Tibial nerve (tissue), 4 donors: ENCODE measurements at regions not wholly inside any gene's neighbourhood (a gene's known extent, or its start where the extent isn't known, plus 50 kb on each side); places are given as distances from the start of the nearest gene placed in this dataset.
"Not testable (repeated sequence)": the region's sequence is repeated elsewhere in the genome, so short reads cannot be mapped to it uniquely, and the experiment has no call there.

Experiments used
- DNase-seq, 2 donors: peaks; one replicate each; pipeline ENCODE4 v3.0.0-alpha.2; 2019; ENCODE audit warnings: low spot score in 2 of 2
- H3K27ac ChIP-seq, 4 donors: fragments of 200-600 bp; sonication (generic) in 3 of 4; one replicate each; pipeline ENCODE4 v1.5.1; 2017 to 2019; ENCODE audit warnings: mild to moderate bottlenecking in 1 of 4
- H3K27me3 ChIP-seq, 2 donors: fragments of 200-600 bp; sonication (generic) in 1 of 2; one replicate each; pipeline versions ENCODE4 v1.5.1 to v1.6.0; 2017 to 2019
- H3K36me3 ChIP-seq, 3 donors: fragments of 200-600 bp; sonication (generic); one replicate each; pipeline ENCODE4 v1.5.1; 2018 to 2019
- H3K4me1 ChIP-seq, 4 donors: fragments of 200-600 bp; sonication (generic) in 3 of 4; one replicate each; pipeline ENCODE4 v1.5.1; 2017 to 2019
- H3K4me3 ChIP-seq, 4 donors: fragments of 200-600 bp; sonication (generic) in 3 of 4; one replicate each; pipeline ENCODE4 v1.5.1; 2017 to 2019; ENCODE audit warnings: mild to moderate bottlenecking in 1 of 4, moderate library complexity in 1 of 4
- H3K9me3 ChIP-seq, 4 donors: fragments of 200-600 bp; sonication (generic) in 3 of 4; one replicate each; pipeline ENCODE4 v1.5.1; 2017 to 2019
- EP300 ChIP-seq, 2 donors: sonication (generic); formaldehyde crosslinking; IDR thresholded peaks; one replicate each; pipeline ENCODE4 v1.6.1; 2017; ENCODE audit warnings: antibody characterized with exemption in 2 of 2, mild to moderate bottlenecking in 1 of 2
- POLR2A ChIP-seq, 2 donors: fragments of 450-650 bp; IDR thresholded peaks; one replicate each; pipeline ENCODE4 v1.6.1; 2017; ENCODE audit warnings: antibody characterized with exemption in 2 of 2, mild to moderate bottlenecking in 2 of 2, moderate library complexity in 2 of 2
- WGBS, 2 donors: methylation state at CpG; one replicate each; pipeline ENCODE4 v1.1.5; 2018; 5-methylcytosine and 5-hydroxymethylcytosine counted together
- TF ChIP-seq, protein P1 (sequence below), 5 experiments: fragments of 200-600 bp in 3 of 5; fragments of 450-650 bp in 2 of 5; sonication (generic) in 3 of 5; IDR thresholded peaks; one replicate each; pipeline ENCODE4 v1.5.1; 2016 to 2019; ENCODE audit warnings: antibody characterized with exemption in 5 of 5, mild to moderate bottlenecking in 3 of 5, moderate library complexity in 2 of 5

DNA sequence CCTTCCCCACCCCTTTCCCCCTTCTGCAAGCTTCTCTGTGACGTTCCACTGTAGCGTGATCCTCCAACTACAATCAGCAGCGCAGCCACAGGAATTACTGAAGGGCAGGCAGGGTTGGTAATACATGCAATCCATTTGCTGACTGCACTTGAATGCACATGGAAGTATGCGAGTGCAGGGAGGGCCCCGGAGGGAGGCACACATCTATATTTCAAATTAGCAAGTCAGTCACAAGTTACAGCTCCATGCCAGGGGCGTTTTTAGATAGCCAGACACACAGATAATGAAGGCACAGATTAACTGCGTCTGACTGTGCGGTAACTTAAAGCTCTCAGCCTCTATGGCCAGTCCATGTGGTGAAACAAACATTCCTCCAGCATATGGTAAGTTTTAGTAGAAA lies 209.2 kb upstream of the GATA6 start:
- H3K4me1 ChIP-seq = no peaks in the 10 kb centered on the region

DNA sequence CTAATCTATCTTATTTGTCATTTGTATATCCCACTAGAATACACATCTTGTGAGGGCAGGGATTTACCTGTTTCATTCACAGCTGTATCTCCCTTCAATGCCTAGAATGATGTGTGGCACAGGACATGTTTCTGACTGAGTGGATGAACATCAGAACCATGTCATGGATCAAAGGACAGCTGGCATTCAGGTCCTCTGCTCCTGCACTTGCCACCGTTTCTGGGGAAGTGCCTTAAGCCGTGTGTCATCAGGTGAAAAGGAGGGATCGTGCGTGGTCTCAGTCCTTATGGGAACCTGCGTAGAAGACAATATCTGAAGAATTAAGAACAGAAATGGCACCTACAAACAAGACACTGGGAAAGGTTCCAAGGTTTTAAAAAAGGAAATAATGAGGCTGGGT lies 206.1 kb upstream of the GATA6 start:
- TF ChIP-seq, protein P1, sequence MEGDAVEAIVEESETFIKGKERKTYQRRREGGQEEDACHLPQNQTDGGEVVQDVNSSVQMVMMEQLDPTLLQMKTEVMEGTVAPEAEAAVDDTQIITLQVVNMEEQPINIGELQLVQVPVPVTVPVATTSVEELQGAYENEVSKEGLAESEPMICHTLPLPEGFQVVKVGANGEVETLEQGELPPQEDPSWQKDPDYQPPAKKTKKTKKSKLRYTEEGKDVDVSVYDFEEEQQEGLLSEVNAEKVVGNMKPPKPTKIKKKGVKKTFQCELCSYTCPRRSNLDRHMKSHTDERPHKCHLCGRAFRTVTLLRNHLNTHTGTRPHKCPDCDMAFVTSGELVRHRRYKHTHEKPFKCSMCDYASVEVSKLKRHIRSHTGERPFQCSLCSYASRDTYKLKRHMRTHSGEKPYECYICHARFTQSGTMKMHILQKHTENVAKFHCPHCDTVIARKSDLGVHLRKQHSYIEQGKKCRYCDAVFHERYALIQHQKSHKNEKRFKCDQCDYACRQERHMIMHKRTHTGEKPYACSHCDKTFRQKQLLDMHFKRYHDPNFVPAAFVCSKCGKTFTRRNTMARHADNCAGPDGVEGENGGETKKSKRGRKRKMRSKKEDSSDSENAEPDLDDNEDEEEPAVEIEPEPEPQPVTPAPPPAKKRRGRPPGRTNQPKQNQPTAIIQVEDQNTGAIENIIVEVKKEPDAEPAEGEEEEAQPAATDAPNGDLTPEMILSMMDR (IDR thresholded peaks at IDR 0.05) = no peak
- TF ChIP-seq POLR2A (IDR thresholded peaks at IDR 0.05) = no peak
- no peak for TF ChIP-seq EP300 (IDR thresholded peaks at IDR 0.05)
- Histone ChIP-seq H3K36me3 (no peaks in the 10 kb centered on the region), H3K9me3 (no peaks in the 10 kb centered on the region), H3K27ac (no peak overlapping the region), H3K4me1 (no peaks in the 10 kb centered on the region), H3K27me3 (no peaks in the 10 kb centered on the region), H3K4me3 (no peak overlapping the region)
- DNase-seq = no peak
- 79 to 90% methylated on average over 5 of the region's 5 CpGs for WGBS, 2 donors

More for the DNA sequence above, 209.2 kb upstream of the GATA6 start:
- Histone ChIP-seq H3K4me3 (no peak overlapping the region), H3K27me3 (no peaks in the 10 kb centered on the region), H3K27ac (no peak overlapping the region), H3K9me3 (no peaks in the 10 kb centered on the region), H3K36me3 (no peaks in the 10 kb centered on the region)
- 51 to 54% methylated on average over 8 of the region's 8 CpGs for WGBS, 2 donors
- no peak for DNase-seq
- TF ChIP-seq, protein P1 (IDR thresholded peaks at IDR 0.05) = no peak
- TF ChIP-seq EP300 (IDR thresholded peaks at IDR 0.05) = no peak
- TF ChIP-seq POLR2A (IDR thresholded peaks at IDR 0.05) = no peak

DNA sequence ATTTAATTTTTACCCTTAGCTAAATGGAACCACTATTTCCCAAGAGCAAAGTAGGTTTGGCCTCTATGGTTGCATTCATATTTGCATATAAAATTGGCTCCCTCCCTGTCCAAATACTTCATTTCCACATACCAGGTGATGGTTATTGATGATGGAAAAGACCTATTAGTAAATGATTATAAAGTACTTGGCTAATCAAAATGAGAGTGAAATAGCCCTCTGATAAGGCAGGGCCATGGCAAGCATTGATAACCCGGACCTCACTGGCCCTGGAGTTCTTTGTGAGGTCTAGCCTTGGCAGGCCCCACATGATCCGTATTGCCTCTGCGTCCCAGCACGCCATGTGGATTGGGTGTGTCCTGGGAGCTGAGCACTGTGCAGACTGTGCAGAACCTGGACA lies 201.1 kb upstream of the GATA6 start:
- Histone ChIP-seq H3K4me1 (no peaks in the 10 kb centered on the region), H3K36me3 (no peaks in the 10 kb centered on the region), H3K9me3 (no peaks in the 10 kb centered on the region), H3K27me3 (no peaks in the 10 kb centered on the region), H3K27ac (no peak overlapping the region), H3K4me3 (no peak overlapping the region)
- TF ChIP-seq EP300 (IDR thresholded peaks at IDR 0.05) (no peak), POLR2A (IDR thresholded peaks at IDR 0.05) (no peak)
- TF ChIP-seq, protein P1 (IDR thresholded peaks at IDR 0.05) = no peak
- no peak for DNase-seq
- WGBS, 2 donors = 92 to 94% methylated on average over 4 of the region's 4 CpGs

DNA sequence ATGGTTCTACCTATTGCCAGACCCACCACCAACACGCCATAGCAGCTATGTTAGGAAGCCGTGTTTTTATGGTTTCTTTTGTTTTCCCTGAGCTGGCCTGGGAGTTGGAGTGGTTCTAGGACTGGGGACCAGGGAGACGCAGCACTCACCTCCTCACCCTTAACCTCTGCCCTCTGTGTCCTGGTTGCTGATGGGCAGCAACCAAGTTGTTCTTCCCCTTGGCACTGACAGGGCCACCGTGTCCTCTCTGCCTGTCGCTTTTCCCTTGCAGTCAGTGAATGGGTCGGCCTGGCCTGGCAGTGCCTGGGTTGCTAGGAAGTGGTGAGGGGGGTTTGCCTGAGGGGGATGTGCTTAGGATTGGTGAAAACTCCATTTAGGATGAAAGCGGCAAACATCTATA lies 197.1 kb upstream of the GATA6 start:
- Histone ChIP-seq H3K27ac (no peak overlapping the region), H3K27me3 (no peaks in the 10 kb centered on the region), H3K36me3 (no peaks in the 10 kb centered on the region), H3K4me3 (no peak overlapping the region), H3K9me3 (no peaks in the 10 kb centered on the region), H3K4me1 (no peaks in the 10 kb centered on the region)
- 68 to 71% methylated on average over 7 of the region's 7 CpGs for WGBS, 2 donors
- no peak for DNase-seq
- TF ChIP-seq POLR2A (IDR thresholded peaks at IDR 0.05) (no peak), EP300 (IDR thresholded peaks at IDR 0.05) (no peak)
- TF ChIP-seq, protein P1 (IDR thresholded peaks at IDR 0.05) = no peak

DNA sequence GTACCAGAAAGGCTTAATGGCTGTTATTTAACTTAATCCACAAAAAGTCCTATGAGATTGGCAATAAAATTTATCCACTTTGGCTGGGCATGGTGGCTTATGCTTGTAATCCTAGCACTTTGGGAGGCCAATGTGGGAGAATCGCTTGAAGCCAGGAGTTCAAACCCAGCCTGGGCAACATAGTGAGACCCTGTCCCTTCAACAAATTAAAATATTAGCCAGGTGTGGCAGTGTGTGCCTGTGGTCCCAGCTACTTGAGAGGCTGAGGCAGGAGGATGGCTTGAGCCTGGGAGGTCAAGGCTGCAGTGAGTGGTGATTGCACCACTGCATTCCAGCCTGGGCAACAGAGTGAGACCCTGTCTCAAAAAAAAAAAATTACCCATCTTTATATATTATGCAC lies 193.4 kb upstream of the GATA6 start:
- H3K27me3 ChIP-seq, H3K27ac ChIP-seq, H3K4me1 ChIP-seq, H3K9me3 ChIP-seq, H3K4me3 ChIP-seq, H3K36me3 ChIP-seq, DNase-seq: not testable (repeated sequence)
- WGBS, 2 donors = 75 to 95% methylated on average over 1 of the region's 1 CpG

DNA sequence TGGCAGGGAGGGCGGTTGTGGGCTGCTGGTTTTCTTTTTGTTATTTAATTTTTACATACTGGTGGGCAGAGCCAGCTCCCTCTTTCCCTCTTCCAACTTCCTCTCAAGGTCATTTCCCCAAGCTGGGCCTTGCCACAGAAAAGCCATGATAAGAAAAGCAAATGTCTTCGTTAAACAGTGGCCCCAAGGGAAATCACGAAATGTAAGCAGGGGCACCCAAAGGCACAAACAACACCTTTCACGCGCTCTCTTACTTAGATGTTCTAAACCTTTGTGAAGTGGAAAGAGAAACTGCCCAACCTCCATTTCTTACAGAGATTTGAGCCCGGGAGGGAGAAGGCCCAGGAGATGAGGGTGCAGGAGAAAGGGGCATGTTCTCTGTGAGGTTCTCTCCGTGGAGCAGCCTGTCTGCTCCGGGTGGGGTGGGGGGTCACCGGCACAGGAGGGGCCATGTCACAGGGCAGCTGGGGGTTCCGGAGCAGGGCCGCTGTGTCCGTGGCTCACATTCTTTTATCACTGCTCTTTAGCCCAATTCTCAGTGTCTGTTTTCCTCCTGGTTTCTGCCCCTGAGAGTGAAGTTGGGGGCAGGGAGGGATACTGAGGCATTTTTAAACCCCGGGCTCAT lies 190.7 kb upstream of the GATA6 start:
- Histone ChIP-seq H3K4me3 (no peak overlapping the region), H3K9me3 (peaks cover 0 to 4% (median 0%) of the 10 kb centered on the region in 4 donors), H3K4me1 (no peaks in the 10 kb centered on the region), H3K36me3 (no peaks in the 10 kb centered on the region), H3K27me3 (no peaks in the 10 kb centered on the region), H3K27ac (no peak overlapping the region)
- WGBS, 2 donors = 44 to 46% methylated on average over 13 of the region's 13 CpGs
- TF ChIP-seq POLR2A (IDR thresholded peaks at IDR 0.05) (no peak), EP300 (IDR thresholded peaks at IDR 0.05) (no peak)
- TF ChIP-seq, protein P1 (IDR thresholded peaks at IDR 0.05) = no peak
- DNase-seq = no peak
